ENCODE measurements at regions not wholly inside any gene's neighbourhood (a gene's known extent, or its start where the extent isn't known, plus 50 kb on each side); places are given as distances from the start of the nearest gene placed in this dataset.

DNA sequence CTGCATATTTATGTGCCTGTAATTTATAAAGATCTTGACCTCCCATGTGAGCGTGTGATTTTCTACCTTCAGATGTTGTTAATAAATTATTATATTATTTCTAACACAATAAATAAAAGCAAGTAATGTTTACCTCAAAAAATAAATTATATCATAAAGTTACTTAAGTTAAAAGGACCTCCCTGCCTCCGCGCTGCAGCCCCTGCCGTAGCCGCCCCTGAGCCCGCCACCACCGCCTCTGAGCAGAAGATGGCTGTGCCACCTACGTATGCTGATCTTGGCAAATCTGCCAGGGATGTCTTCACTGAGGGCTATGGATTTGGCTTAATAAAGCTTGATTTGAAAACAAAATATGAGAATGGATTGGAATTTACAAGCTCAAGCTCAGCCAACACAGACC lies 119.6 kb upstream of the BRWD3 start:
- TF ChIP-seq, protein P1, sequence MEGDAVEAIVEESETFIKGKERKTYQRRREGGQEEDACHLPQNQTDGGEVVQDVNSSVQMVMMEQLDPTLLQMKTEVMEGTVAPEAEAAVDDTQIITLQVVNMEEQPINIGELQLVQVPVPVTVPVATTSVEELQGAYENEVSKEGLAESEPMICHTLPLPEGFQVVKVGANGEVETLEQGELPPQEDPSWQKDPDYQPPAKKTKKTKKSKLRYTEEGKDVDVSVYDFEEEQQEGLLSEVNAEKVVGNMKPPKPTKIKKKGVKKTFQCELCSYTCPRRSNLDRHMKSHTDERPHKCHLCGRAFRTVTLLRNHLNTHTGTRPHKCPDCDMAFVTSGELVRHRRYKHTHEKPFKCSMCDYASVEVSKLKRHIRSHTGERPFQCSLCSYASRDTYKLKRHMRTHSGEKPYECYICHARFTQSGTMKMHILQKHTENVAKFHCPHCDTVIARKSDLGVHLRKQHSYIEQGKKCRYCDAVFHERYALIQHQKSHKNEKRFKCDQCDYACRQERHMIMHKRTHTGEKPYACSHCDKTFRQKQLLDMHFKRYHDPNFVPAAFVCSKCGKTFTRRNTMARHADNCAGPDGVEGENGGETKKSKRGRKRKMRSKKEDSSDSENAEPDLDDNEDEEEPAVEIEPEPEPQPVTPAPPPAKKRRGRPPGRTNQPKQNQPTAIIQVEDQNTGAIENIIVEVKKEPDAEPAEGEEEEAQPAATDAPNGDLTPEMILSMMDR (IDR thresholded peaks at IDR 0.05; ENCODE audit: low read depth, low read length): no peak
- no peak for TF ChIP-seq EZH2phosphoT487 (IDR thresholded peaks at IDR 0.05; ENCODE audit: low read depth)
